ENCODE measurements at regions not wholly inside any gene's neighbourhood (a gene's known extent, or its start where the extent isn't known, plus 50 kb on each side); places are given as distances from the start of the nearest gene placed in this dataset.

DNA sequence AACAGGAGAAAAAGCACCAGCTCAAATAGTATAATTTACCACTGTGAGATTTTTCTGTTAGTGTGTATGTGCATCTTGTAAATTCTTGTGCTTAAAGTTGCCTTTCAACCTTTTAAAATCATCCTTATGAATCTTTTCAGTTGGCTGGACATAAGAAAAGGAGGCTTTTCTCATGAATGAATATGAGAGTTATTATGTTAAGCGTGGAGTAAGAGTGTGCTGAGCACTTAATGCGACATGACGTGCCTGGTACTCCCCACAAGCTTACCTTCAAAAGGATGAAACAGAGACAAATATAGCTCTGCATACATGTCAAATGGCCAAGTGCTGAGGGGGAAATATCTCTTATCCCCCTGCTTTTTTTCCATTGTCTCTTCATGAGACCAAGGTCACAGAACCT, 85.3 kb upstream of the ADGRL2 start:
- no peaks in the 10 kb centered on the region for H3K36me3 ChIP-seq (ENCODE audit: control insufficient read depth in 2 of 3, insufficient read depth in 3 of 3, low read length in 3 of 3)
- TF ChIP-seq, protein P1, sequence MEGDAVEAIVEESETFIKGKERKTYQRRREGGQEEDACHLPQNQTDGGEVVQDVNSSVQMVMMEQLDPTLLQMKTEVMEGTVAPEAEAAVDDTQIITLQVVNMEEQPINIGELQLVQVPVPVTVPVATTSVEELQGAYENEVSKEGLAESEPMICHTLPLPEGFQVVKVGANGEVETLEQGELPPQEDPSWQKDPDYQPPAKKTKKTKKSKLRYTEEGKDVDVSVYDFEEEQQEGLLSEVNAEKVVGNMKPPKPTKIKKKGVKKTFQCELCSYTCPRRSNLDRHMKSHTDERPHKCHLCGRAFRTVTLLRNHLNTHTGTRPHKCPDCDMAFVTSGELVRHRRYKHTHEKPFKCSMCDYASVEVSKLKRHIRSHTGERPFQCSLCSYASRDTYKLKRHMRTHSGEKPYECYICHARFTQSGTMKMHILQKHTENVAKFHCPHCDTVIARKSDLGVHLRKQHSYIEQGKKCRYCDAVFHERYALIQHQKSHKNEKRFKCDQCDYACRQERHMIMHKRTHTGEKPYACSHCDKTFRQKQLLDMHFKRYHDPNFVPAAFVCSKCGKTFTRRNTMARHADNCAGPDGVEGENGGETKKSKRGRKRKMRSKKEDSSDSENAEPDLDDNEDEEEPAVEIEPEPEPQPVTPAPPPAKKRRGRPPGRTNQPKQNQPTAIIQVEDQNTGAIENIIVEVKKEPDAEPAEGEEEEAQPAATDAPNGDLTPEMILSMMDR (IDR thresholded peaks at IDR 0.05; ENCODE audit: borderline replicate concordance, extremely low read depth, insufficient read depth), result no peak

DNA sequence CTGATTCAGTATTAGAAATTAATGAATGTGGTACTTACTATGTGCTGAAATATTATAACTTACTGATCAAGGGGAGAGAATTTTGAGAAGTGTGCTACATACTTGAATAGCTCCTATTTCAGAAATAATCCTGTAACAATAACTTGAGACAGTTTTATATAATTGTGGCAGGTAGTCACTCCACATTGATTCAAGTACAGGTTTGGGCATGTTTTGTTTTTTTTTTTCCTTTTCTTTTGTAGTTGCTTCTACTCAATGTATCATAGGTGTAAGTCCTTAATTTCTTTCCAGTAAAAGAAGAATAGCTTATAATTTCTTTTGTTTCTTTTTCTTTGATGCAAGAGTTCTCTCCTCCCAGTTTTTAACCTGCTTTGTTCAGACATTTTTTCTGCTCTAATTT, 86.1 kb upstream of the ADGRL2 start:
- Histone ChIP-seq H3K4me1 (ENCODE audit: control insufficient read depth in 2 of 3, insufficient read depth in 2 of 3, low read depth in 1 of 3, low read length in 3 of 3) (no peaks in the 10 kb centered on the region), H3K4me3 (ENCODE audit: low read length in 3 of 3) (no peak overlapping the region), H3K9ac (ENCODE audit: low read length in 3 of 3) (no peak overlapping the region), H3K36me3 (ENCODE audit: control insufficient read depth in 2 of 3, insufficient read depth in 3 of 3, low read length in 3 of 3) (no peaks in the 10 kb centered on the region), H3K27me3 (ENCODE audit: control insufficient read depth, insufficient read depth, low read length) (no peaks in the 10 kb centered on the region), H3K27ac (ENCODE audit: low read depth in 2 of 2, low read length in 2 of 2) (no peak overlapping the region), H3K9me3 (ENCODE audit: control insufficient read depth in 2 of 3, insufficient read depth in 1 of 3, low read length in 3 of 3) (no peaks in the 10 kb centered on the region)
- TF ChIP-seq, protein P1 (IDR thresholded peaks at IDR 0.05; ENCODE audit: borderline replicate concordance, extremely low read depth, insufficient read depth), result no peak
- FAIRE-seq (no peak), DNase-seq (no peak)
- intact Hi-C loops (cut with DNase I), result no loop called here

More for the DNA sequence above, 85.3 kb upstream of the ADGRL2 start:
- Histone ChIP-seq H3K9ac (ENCODE audit: low read length in 3 of 3) (no peak overlapping the region), H3K27ac (ENCODE audit: low read depth in 2 of 2, low read length in 2 of 2) (no peak overlapping the region), H3K4me3 (ENCODE audit: low read length in 3 of 3) (no peak overlapping the region), H3K27me3 (ENCODE audit: control insufficient read depth, insufficient read depth, low read length) (no peaks in the 10 kb centered on the region), H3K9me3 (ENCODE audit: control insufficient read depth in 2 of 3, insufficient read depth in 1 of 3, low read length in 3 of 3) (no peaks in the 10 kb centered on the region), H3K4me1 (ENCODE audit: control insufficient read depth in 2 of 3, insufficient read depth in 2 of 3, low read depth in 1 of 3, low read length in 3 of 3) (no peaks in the 10 kb centered on the region)
- DNase-seq, result no peak
- intact Hi-C loops (cut with DNase I), result no loop called here
- no peak for FAIRE-seq

- intact Hi-C loops (cut with DNase I), result no loop called here
- H3K9ac ChIP-seq (ENCODE audit: low read length in 3 of 3), result no peak overlapping the region
- DNase-seq, result no peak
- H3K27ac ChIP-seq (ENCODE audit: low read depth in 2 of 2, low read length in 2 of 2), result no peak overlapping the region
- no peak overlapping the region for H3K4me3 ChIP-seq (ENCODE audit: low read length in 3 of 3)
- no peaks in the 10 kb centered on the region for H3K4me1 ChIP-seq (ENCODE audit: control insufficient read depth in 2 of 3, insufficient read depth in 2 of 3, low read depth in 1 of 3, low read length in 3 of 3)
- no peaks in the 10 kb centered on the region for H3K36me3 ChIP-seq (ENCODE audit: control insufficient read depth in 2 of 3, insufficient read depth in 3 of 3, low read length in 3 of 3)
- no peaks in the 10 kb centered on the region for H3K27me3 ChIP-seq (ENCODE audit: control insufficient read depth, insufficient read depth, low read length)
- FAIRE-seq, result no peak
- H3K9me3 ChIP-seq (ENCODE audit: control insufficient read depth in 2 of 3, insufficient read depth in 1 of 3, low read length in 3 of 3), result no peaks in the 10 kb centered on the region
- TF ChIP-seq, protein P1 (IDR thresholded peaks at IDR 0.05; ENCODE audit: borderline replicate concordance, extremely low read depth, insufficient read depth), result no peak
Measured at GRCh38 chr1:81712425-81712824, 88.3 kb upstream of the ADGRL2 start.

DNA sequence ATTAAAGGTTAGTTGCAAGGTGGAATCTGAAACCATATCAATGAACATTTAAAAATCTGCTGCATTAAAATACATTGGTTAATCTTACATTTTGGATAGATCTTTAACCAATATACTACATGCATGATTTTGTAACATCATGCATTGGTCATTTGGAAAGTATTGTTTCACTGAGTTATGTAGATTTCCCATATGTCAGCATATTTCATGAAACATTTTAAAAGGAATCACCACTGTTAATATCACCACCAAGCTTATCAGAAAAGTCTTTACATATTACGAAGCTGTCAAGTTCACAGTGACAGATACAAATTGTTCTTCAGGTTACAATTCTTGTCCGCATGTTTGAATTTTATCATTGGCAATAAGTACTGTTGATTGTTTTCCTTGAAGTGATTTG, 89.9 kb upstream of the ADGRL2 start:
- Histone ChIP-seq H3K36me3 (ENCODE audit: control insufficient read depth in 2 of 3, insufficient read depth in 3 of 3, low read length in 3 of 3) (no peaks in the 10 kb centered on the region), H3K9ac (ENCODE audit: low read length in 3 of 3) (no peak overlapping the region), H3K9me3 (ENCODE audit: control insufficient read depth in 2 of 3, insufficient read depth in 1 of 3, low read length in 3 of 3) (no peaks in the 10 kb centered on the region), H3K4me1 (ENCODE audit: control insufficient read depth in 2 of 3, insufficient read depth in 2 of 3, low read depth in 1 of 3, low read length in 3 of 3) (no peaks in the 10 kb centered on the region), H3K27me3 (ENCODE audit: control insufficient read depth, insufficient read depth, low read length) (no peaks in the 10 kb centered on the region), H3K4me3 (ENCODE audit: low read length in 3 of 3) (no peak overlapping the region), H3K27ac (ENCODE audit: low read depth in 2 of 2, low read length in 2 of 2) (no peak overlapping the region)
- intact Hi-C loops (cut with DNase I), result no loop called here
- FAIRE-seq (no peak), DNase-seq (no peak)
- TF ChIP-seq, protein P1 (IDR thresholded peaks at IDR 0.05; ENCODE audit: borderline replicate concordance, extremely low read depth, insufficient read depth), result no peak

Measured in kidney (tissue), 13 donors.